Ovary (tissue), 7 donors: ENCODE measurements at regions not wholly inside any gene's neighbourhood (a gene's known extent, or its start where the extent isn't known, plus 50 kb on each side); places are given as distances from the start of the nearest gene placed in this dataset.

ENCODE experiments used
- DNase-seq, 5 donors: peaks; one replicate each; pipeline ENCODE4 v3.0.0-alpha.2; 2019 to 2020
- H3K27ac ChIP-seq, 2 donors: fragments of 200-600 bp; one replicate each; pipeline versions ENCODE4 v1.5.1 to v1.8.0; 2019 to 2022
- H3K27me3 ChIP-seq: fragments of 200-600 bp; one replicate; pipeline ENCODE4 v1.8.0; 2022
- H3K36me3 ChIP-seq: fragments of 200-600 bp; sonication (generic); one replicate; pipeline ENCODE4 v1.5.1; 2019
- H3K4me1 ChIP-seq: one replicate; pipeline ENCODE4 v1.8.1; 2013; ENCODE audit warnings: mild to moderate bottlenecking, moderate library complexity; ENCODE audit not compliant: insufficient read depth
- H3K4me3 ChIP-seq: fragments of 200-600 bp; sonication (generic); one replicate; pipeline ENCODE4 v1.5.1; 2017
- H3K9me3 ChIP-seq, 2 donors: fragments of 200-600 bp in 1 of 2; sonication (generic) in 1 of 2; one replicate each; pipeline versions ENCODE4 v1.5.1 to v1.8.1; 2013 to 2019; ENCODE audit warnings: mild to moderate bottlenecking in 1 of 2, moderate library complexity in 1 of 2
- EP300 ChIP-seq: sonication (generic); formaldehyde crosslinking; IDR thresholded peaks from one replicate; pipeline ENCODE4 v1.6.1; 2017; ENCODE audit warnings: antibody characterized with exemption
- POLR2A ChIP-seq: fragments of 450-650 bp; IDR thresholded peaks from one replicate; pipeline ENCODE4 v1.6.1; 2017; ENCODE audit warnings: antibody characterized with exemption, mild to moderate bottlenecking, moderate library complexity
- WGBS, 3 donors: extraction: QIAGEN DNeasy Blood & Tissue Kit in 1 of 3; methylation state at CpG; one replicate each; pipeline versions ENCODE4 v1.1.5 to v1.1.7; 2013 to 2017; 5-methylcytosine and 5-hydroxymethylcytosine counted together
- intact Hi-C, 4 donors: fragments of 100-400 bp; cut with DNase I; formaldehyde crosslinking; loops; one replicate each; pipeline versions ENCODE4 v1.11.0 to v1.15.1; 2022 to 2023
- TF ChIP-seq, protein P1 (sequence below), 3 donors: fragments of 450-650 bp in 2 of 3; fragments of 200-600 bp in 1 of 3; IDR thresholded peaks; one replicate each; pipeline versions ENCODE4 v1.5.1 to v1.8.0; 2016 to 2022; ENCODE audit warnings: antibody characterized with exemption in 3 of 3, mild to moderate bottlenecking in 1 of 3
- donor health status: DM: no; HTN: no; CAD: no; lungs with moderate emphysema.
- donor health status: DM: no; HTN: no; CAD: no.
- donor health status: Bipolar disorder and iron deficiency.
- donor health status: DM: no; HTN: no; CAD: no.
- donor health status: DM: yes; HTN: yes; CAD: no.

DNA sequence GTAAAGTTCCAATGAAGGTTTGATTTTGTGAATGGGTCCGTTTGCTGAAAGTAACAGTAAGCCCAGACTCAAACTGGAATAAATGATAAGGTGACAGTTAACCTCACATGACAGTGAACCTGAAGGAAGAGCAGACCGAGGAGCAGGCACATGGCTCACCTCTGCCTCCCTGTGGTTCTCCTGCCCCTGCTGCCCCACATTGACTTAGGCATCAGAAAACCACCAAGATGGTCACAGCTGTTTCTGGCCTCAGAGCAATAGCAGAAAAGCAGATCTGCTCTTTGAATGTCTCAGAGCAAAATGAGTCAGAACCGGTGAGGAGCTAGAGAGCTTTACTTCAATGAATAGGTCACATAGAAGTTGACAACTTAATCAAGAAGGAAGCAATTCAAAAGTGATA, 487.6 kb downstream of the METTL4 start:
- no peaks in the 10 kb centered on the region for H3K36me3 ChIP-seq
- H3K27ac ChIP-seq, result no peak overlapping the region
- no peak for DNase-seq
- no peaks in the 10 kb centered on the region for H3K9me3 ChIP-seq
- H3K27me3 ChIP-seq, result no peaks in the 10 kb centered on the region
- no peak overlapping the region for H3K4me3 ChIP-seq
- TF ChIP-seq, protein P1, sequence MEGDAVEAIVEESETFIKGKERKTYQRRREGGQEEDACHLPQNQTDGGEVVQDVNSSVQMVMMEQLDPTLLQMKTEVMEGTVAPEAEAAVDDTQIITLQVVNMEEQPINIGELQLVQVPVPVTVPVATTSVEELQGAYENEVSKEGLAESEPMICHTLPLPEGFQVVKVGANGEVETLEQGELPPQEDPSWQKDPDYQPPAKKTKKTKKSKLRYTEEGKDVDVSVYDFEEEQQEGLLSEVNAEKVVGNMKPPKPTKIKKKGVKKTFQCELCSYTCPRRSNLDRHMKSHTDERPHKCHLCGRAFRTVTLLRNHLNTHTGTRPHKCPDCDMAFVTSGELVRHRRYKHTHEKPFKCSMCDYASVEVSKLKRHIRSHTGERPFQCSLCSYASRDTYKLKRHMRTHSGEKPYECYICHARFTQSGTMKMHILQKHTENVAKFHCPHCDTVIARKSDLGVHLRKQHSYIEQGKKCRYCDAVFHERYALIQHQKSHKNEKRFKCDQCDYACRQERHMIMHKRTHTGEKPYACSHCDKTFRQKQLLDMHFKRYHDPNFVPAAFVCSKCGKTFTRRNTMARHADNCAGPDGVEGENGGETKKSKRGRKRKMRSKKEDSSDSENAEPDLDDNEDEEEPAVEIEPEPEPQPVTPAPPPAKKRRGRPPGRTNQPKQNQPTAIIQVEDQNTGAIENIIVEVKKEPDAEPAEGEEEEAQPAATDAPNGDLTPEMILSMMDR (IDR thresholded peaks at IDR 0.05), result no peak
- TF ChIP-seq POLR2A (no peak), EP300 (no peak)
- WGBS, 3 donors, result 48 to 61% (median 50%) methylated on average over 3 of the region's 3 CpGs
- H3K4me1 ChIP-seq, result no peaks in the 10 kb centered on the region
- intact Hi-C loops, result no loop called here

DNA sequence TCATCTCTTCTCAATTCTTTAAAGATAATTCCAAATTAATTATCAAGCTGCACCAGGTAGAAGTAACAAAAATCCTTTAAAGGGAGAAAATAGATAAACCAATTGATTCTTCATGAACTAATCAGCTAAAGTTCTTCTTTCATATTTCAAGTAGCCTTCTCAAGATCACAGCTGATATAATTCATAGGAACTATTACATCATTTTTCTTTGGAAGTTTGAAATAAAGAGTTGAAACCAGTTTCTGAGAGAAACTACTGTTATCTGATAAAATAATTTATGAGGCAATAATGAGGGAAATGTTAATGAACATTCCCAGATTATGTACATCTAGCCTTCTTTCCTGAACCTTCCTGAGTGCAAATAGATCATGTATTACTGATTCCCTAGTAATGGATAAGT, 484.9 kb downstream of the METTL4 start:
- Histone ChIP-seq H3K27me3 (no peaks in the 10 kb centered on the region), H3K9me3 (no peaks in the 10 kb centered on the region), H3K4me1 (no peaks in the 10 kb centered on the region), H3K27ac (no peak overlapping the region), H3K4me3 (no peak overlapping the region), H3K36me3 (no peaks in the 10 kb centered on the region)
- TF ChIP-seq POLR2A (no peak), EP300 (no peak)
- TF ChIP-seq, protein P1 (IDR thresholded peaks at IDR 0.05), result no peak
- intact Hi-C loops, result no loop called here
- no peak for DNase-seq

DNA sequence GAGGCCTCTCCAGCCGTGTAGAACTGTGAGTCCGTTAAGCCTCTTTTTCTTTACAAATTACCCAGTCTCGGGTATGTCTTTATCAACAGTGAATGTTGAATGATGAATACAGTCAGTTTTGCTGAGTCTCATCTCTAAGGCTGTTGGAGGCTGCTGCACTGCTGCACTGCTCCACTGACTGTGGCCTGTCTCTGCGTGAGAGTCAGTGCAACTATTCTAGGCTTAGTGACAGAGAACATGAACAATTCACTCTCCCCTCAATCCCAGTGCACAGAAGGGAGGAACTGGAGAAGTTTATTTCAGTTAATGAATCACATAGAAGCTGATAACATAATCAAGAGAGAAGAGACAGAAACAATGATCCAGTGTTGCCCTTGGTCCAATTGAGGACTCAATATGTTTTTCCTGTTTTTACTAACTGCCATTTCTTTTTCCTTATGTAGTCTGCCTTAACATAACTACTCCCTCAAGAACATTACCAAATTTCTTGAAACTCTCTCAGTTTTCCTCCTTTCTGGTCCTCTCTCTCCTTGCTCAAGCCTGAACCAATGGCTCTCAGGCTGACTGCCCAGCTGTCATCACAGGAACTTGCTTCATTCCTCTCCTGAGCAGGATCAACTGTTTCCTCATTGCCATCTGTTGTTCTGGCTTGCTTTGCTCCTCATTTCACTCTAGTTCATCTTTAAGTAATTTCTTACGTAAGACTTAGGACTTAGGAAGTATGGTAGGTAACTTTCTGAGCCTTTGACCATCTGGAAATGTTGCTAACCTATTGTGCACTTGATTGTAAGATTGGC, 483.2 kb downstream of the METTL4 start:
- TF ChIP-seq, protein P1 (IDR thresholded peaks at IDR 0.05), result no peak
- TF ChIP-seq POLR2A, result no peak
- no peak for TF ChIP-seq EP300
- DNase-seq, result no peak
- Histone ChIP-seq H3K36me3 (no peaks in the 10 kb centered on the region), H3K27me3 (no peaks in the 10 kb centered on the region), H3K4me3 (no peak overlapping the region), H3K27ac (no peak overlapping the region), H3K9me3 (no peaks in the 10 kb centered on the region), H3K4me1 (no peaks in the 10 kb centered on the region)
- WGBS, 3 donors, result 80 to 86% (median 83%) methylated on average over 5 of the region's 5 CpGs
- intact Hi-C loops, result no loop called here

DNA sequence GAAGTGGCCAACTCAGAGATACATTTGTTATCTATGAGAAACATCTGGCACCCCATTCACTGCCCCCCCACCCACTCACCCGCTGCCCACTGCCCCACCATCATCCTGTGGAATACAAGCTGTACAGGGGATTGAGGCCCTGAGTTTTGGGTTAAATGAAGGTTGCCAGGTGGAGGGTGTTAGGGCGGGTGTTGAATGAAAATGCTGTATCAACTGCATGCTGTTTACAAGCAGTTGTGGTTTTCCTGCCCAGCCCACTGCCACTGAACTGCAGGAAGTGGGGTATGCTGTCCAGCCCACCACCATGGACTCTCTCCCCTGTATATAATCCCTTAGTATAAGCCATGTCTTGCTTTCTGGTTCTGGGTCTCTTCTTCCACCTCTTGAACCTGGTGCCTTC, 481.9 kb downstream of the METTL4 start:
- TF ChIP-seq, protein P1 (IDR thresholded peaks at IDR 0.05), result no peak
- TF ChIP-seq EP300, result no peak

More for the DNA sequence above, 481.9 kb downstream of the METTL4 start:
- no peak for DNase-seq
- Histone ChIP-seq H3K4me3 (no peak overlapping the region), H3K27ac (no peak overlapping the region), H3K4me1 (no peaks in the 10 kb centered on the region), H3K9me3 (no peaks in the 10 kb centered on the region), H3K36me3 (no peaks in the 10 kb centered on the region), H3K27me3 (no peaks in the 10 kb centered on the region)
- intact Hi-C loops, result no loop called here
- WGBS, 3 donors, result 0 to 46% (median 0%) methylated on average over 2 of the region's 2 CpGs
